HUES64 (cell line): ENCODE measurements at regions not wholly inside any gene's neighbourhood (a gene's known extent, or its start where the extent isn't known, plus 50 kb on each side); places are given as distances from the start of the nearest gene placed in this dataset.
"Not testable (repeated sequence)": the region's sequence is repeated elsewhere in the genome, so short reads cannot be mapped to it uniquely, and the experiment has no call there.

Source experiments
- H3K27ac ChIP-seq: 2 replicates; pipeline ENCODE4 v1.7.0; 2013; ENCODE audit warnings: low read depth, low read length, inconsistent platforms
- H3K27me3 ChIP-seq: 2 replicates; pipeline ENCODE4 v1.6.1; 2013; ENCODE audit warnings: mild to moderate bottlenecking, low read length; ENCODE audit not compliant: insufficient read depth
- H3K36me3 ChIP-seq: 2 replicates; pipeline ENCODE4 v1.6.1; 2013; ENCODE audit warnings: mild to moderate bottlenecking, low read length; ENCODE audit not compliant: insufficient read depth
- H3K4me1 ChIP-seq: 2 replicates; pipeline ENCODE4 v1.6.1; 2013; ENCODE audit warnings: mild to moderate bottlenecking, low read length, moderate library complexity; ENCODE audit not compliant: insufficient read depth
- H3K4me3 ChIP-seq: 2 replicates; pipeline ENCODE4 v1.5.1; 2013; ENCODE audit warnings: mild to moderate bottlenecking, low read length, moderate library complexity
- H3K9ac ChIP-seq: 2 replicates; pipeline ENCODE4 v1.6.1; 2013; ENCODE audit warnings: mild to moderate bottlenecking, low read depth, low read length
- H3K9me3 ChIP-seq: 2 replicates; pipeline ENCODE4 v1.6.1; 2013; ENCODE audit warnings: low read depth, low read length; ENCODE audit not compliant: insufficient read depth
- WGBS: fragments of 150-250, 120-280 bp; methylation state at CpG from one replicate; pipeline ENCODE4 v1.1.7; 2013; ENCODE audit warnings: missing lambda C conversion rate; 5-methylcytosine and 5-hydroxymethylcytosine counted together

DNA sequence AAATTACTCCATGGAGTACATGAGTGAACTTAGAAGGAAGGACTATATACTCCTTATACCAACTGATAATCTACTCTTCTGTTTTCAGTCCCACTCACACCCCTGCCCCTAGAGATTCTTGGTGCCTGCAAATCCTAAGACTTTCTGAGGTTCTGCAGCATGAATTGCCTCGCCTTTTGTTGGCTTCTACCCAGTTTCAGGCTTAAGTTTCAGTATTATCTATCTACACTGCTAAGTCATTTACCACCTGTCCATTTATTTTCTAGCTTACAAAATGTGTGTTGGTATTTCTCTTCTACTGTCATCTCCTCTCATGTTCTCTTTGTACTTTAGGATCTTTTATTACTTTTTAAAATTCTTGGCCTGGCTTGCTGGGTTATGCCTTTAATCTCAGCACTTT is 94.4 kb upstream of the AMOT start:
- Histone ChIP-seq H3K9ac (no peak overlapping the region), H3K4me3 (no peak overlapping the region), H3K27me3 (no peaks in the 10 kb centered on the region), H3K27ac (no peak overlapping the region), H3K4me1 (peaks cover 6% of the 10 kb centered on the region; the same call in 1 of the 2 replicates), H3K9me3 (no peaks in the 10 kb centered on the region), H3K36me3 (no peaks in the 10 kb centered on the region)
- WGBS = 96% methylated on average over 1 of the region's 1 CpG

- no peaks in the 10 kb centered on the region for H3K36me3 ChIP-seq
- no peak overlapping the region for H3K27ac ChIP-seq
- H3K4me3 ChIP-seq = no peak overlapping the region
- no peaks in the 10 kb centered on the region for H3K9me3 ChIP-seq
- no peaks in the 10 kb centered on the region for H3K27me3 ChIP-seq
- 100% methylated on average over 1 of the region's 3 CpGs for WGBS
- peaks cover 6% of the 10 kb centered on the region; the same call in 1 of the 2 replicates for H3K4me1 ChIP-seq
- H3K9ac ChIP-seq = no peak overlapping the region
Measured at GRCh38 chrX:112931900-112932299, 91.3 kb upstream of the AMOT start.

- Histone ChIP-seq H3K4me3 (no peak overlapping the region), H3K9me3 (no peaks in the 10 kb centered on the region), H3K27ac (no peak overlapping the region), H3K9ac (no peak overlapping the region), H3K4me1 (peaks cover 6% of the 10 kb centered on the region; the same call in 1 of the 2 replicates), H3K27me3 (no peaks in the 10 kb centered on the region), H3K36me3 (no peaks in the 10 kb centered on the region)
- 94% methylated on average over 2 of the region's 3 CpGs for WGBS
Measured at GRCh38 chrX:112931478-112931877, 90.8 kb upstream of the AMOT start.

DNA sequence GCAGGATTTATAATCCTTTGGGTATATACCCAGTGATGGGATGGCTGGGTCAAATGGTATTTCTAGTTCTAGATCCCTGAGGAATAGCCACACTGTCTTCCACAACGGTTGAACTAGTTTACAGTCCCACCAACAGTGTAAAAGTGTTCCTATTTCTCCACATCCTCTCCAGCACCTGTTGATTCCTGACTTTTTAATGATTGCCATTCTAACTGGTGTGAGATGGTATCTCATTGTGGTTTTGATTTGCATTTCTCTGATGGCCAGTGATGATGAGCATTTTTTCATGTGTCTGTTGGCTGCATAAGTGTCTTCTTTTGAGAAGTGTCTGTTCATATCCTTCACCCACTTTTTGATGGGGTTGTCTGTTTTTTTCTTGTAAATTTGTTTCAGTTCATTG is 82.8 kb upstream of the AMOT start:
- not testable (repeated sequence) for H3K4me1 ChIP-seq, H3K9ac ChIP-seq, H3K36me3 ChIP-seq, H3K9me3 ChIP-seq, H3K27me3 ChIP-seq, H3K4me3 ChIP-seq, H3K27ac ChIP-seq
- WGBS = no CpG with 5 or more reads among the region's 1 CpG

DNA sequence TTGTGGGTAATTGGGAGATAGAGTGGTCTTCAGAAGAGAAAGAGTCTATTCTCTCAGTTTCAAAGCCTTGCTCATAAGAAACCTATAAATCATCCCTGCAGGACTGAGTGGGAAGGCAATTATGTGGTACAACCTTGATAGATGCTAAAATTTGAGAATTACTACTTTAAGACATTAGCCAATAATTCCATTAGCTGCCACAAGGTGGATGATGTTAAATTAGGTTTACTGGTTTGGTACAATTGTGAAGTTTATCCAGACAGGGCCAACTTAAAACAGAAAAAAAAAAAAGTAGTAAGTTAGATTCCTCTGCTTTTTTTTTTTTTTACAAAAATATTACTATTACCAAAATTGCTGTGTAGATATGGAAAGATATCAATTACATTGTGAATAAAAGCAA is 73.2 kb upstream of the AMOT start:
- H3K36me3 ChIP-seq = no peaks in the 10 kb centered on the region

GRCh38 chrX:112910418-112910817 is 69.8 kb upstream of the AMOT start:
- Histone ChIP-seq H3K27ac (no peak overlapping the region), H3K9ac (no peak overlapping the region), H3K9me3 (no peaks in the 10 kb centered on the region), H3K4me3 (no peak overlapping the region), H3K27me3 (no peaks in the 10 kb centered on the region), H3K4me1 (no peaks in the 10 kb centered on the region), H3K36me3 (no peaks in the 10 kb centered on the region)

More for the DNA sequence above, 73.2 kb upstream of the AMOT start:
- Histone ChIP-seq H3K9ac (no peak overlapping the region), H3K4me1 (no peaks in the 10 kb centered on the region), H3K27me3 (no peaks in the 10 kb centered on the region), H3K27ac (no peak overlapping the region), H3K9me3 (no peaks in the 10 kb centered on the region), H3K4me3 (no peak overlapping the region)

DNA sequence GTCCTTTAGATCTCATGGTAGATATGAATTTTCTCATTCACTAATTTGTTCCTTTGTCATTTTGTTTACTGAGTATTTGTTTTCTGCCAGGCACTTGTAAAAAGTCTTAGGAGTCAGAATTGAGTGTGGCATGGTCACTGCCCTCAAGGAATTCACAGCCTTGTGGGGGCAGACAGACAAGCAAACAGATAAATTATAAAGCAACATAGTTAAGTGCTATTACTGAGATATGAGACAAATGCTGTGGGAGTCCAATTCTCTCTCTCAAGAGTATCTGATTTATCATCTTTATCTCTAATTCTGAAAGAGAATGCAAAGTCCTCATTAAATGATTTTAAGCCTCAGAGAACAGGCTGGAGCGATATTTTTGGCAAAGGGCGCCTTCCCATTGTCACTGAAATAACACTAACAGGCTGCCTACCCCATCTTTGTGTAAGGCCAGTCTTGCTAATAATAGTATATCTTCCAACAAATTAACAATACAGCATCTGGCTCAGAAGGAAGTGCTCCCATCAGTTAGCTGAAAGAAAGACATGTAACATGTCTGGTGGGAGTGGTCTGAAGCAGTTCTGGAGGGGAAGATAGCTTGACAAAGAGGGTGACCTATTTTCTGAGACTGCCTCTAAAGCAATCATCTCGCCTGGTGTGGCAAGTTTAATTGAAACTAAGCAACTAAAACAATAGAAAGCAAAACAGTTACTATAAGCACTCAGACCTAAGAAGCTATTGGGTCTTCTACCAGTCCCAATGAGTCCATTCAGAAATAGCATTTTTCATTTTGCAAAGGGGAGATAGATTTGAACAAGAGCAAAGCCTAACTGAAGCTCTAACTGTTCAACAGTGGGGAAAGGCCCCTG is 61.5 kb upstream of the AMOT start:
- Histone ChIP-seq H3K27me3 (no peaks in the 10 kb centered on the region), H3K27ac (no peak overlapping the region)

DNA sequence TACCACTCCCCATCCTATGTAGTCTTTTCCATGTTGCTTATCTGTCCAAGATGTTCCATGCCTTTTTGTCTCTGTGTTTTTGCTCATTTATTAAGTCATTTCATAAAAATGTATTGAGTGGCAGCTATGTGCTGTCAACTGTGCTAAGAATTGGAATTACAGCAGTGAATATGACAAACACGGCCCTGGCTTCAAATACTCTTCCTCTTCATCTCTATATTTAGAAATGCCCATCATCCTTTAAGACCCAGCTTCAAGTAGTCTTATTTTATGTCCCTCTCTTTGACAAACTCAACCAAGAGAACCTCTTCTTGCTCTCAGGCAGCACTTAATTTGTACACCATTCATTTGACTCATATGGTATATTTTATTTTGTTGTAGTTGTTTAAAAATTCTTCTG is 55.4 kb upstream of the AMOT start:
- H3K9me3 ChIP-seq = no peaks in the 10 kb centered on the region
- no peaks in the 10 kb centered on the region for H3K36me3 ChIP-seq
- no peak overlapping the region for H3K9ac ChIP-seq
- H3K4me1 ChIP-seq = no peaks in the 10 kb centered on the region
- no peaks in the 10 kb centered on the region for H3K27me3 ChIP-seq
- no peak overlapping the region for H3K4me3 ChIP-seq
- 79% methylated on average over 1 of the region's 1 CpG for WGBS
- no peak overlapping the region for H3K27ac ChIP-seq

More for the DNA sequence above, 61.5 kb upstream of the AMOT start:
- no peak overlapping the region for H3K4me3 ChIP-seq
- H3K9me3 ChIP-seq = no peaks in the 10 kb centered on the region
- no peaks in the 10 kb centered on the region for H3K4me1 ChIP-seq
- 94% methylated on average over 3 of the region's 3 CpGs for WGBS
- no peaks in the 10 kb centered on the region for H3K36me3 ChIP-seq
- H3K9ac ChIP-seq = no peak overlapping the region
